AG10803 (cell line): ENCODE measurements at regions not wholly inside any gene's neighbourhood (a gene's known extent, or its start where the extent isn't known, plus 50 kb on each side); places are given as distances from the start of the nearest gene placed in this dataset.

Source experiments
- DNase-seq: peaks from one replicate; pipeline ENCODE4 v3.0.0; 2010; ENCODE audit warnings: low read depth
- H3K4me3 ChIP-seq: 2 replicates; pipeline ENCODE4 v1.5.1; 2011; ENCODE audit warnings: mild to moderate bottlenecking, low read length, control low read depth
- CTCF ChIP-seq: conservative IDR thresholded peaks from 2 replicates; pipeline ENCODE4 v1.5.1; 2011; ENCODE audit warnings: mild to moderate bottlenecking, low read length, control low read depth, inconsistent platforms

- no peak for DNase-seq
Measured at GRCh38 chr7:155360495-155361345, 63.0 kb downstream of the INSIG1 start.

DNA sequence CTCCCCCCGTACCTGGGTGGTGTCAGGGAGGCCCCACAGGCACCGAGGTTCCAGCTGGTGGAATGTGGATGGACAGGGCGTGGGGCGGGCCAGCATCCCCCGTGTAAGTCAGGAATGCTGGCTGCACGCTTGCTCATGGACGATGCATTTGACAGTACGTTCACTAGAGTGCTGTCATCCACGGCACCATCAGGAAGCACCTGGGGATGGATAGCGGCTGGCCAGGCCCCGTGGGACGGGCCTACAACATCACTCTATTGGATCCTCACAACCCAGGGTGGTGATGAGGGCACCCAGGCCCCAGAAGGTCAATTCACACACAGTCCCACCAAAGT, 63.6 kb downstream of the INSIG1 start:
- no peak overlapping the region for H3K4me3 ChIP-seq
- TF ChIP-seq CTCF, result no peak
- DNase-seq, result no peak

More at GRCh38 chr7:155360495-155361345, 63.0 kb downstream of the INSIG1 start:
- TF ChIP-seq CTCF, result no peak
- no peak overlapping the region for H3K4me3 ChIP-seq

GRCh38 chr7:155361947-155362346, 64.3 kb downstream of the INSIG1 start:
- no peak for TF ChIP-seq CTCF
- H3K4me3 ChIP-seq, result no peak overlapping the region
- DNase-seq, result no peak

DNA sequence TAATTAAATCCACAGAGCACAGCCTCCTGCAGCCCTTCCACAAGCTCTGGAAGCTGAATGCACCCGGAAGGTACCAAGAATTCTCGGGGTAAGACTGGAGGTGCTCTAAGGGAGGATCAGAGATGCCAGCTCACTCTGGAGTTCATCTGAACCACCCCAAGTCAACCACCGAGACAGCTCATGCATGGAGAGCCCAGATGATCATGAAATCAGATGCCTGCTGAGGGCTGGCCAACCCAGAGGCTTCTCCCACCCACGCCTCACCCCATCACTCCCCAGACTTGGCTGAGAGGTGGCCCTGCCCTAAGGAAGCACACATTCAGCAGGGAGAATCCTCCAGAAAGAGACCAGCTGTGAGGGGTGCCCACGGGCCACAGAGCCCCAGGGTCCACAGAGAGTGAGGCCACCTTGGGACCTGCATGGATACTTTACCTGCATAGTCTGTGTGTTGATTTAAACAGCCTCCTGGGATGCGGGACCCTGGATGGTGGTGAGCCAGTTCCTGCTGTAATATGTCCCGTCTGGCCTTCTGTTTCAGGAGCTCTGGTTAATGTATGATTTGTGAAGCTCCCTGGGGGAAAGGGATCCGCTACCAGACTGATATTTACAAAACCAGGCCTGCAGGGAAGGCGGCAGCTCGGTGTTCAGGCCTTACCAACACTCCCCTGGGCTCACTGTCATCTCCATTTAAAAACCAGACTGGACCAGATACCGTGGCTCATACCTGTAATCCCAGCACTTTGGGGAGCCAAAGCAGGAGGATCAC, 64.9 kb downstream of the INSIG1 start:
- DNase-seq, result no peak
- no peak for TF ChIP-seq CTCF
- H3K4me3 ChIP-seq, result no peak overlapping the region

- no peak for TF ChIP-seq CTCF
- DNase-seq, result no peak
- no peak overlapping the region for H3K4me3 ChIP-seq
Measured at GRCh38 chr7:155363146-155363539, 65.5 kb downstream of the INSIG1 start.

- no peak for TF ChIP-seq CTCF
- H3K4me3 ChIP-seq, result no peak overlapping the region
- DNase-seq, result no peak
Measured at GRCh38 chr7:155363852-155364600, 66.3 kb downstream of the INSIG1 start.
